ENCODE measurements at regions not wholly inside any gene's neighbourhood (a gene's known extent, or its start where the extent isn't known, plus 50 kb on each side); places are given as distances from the start of the nearest gene placed in this dataset.

- H3K9me3 Mint-ChIP-seq = no peaks in the 10 kb centered on the region
- no peak for TF ChIP-seq CTCF (IDR thresholded peaks at IDR 0.05; ENCODE audit: unreplicated experiment)
- no peak overlapping the region for H3K27ac Mint-ChIP-seq
- no peak overlapping the region for H3K4me3 Mint-ChIP-seq
- no peaks in the 10 kb centered on the region for H3K4me1 Mint-ChIP-seq
- DNase-seq (ENCODE audit: low spot score in 2 of 2, unreplicated experiment in 2 of 2) = no peak
- no peaks in the 10 kb centered on the region for H3K36me3 Mint-ChIP-seq
- no peaks in the 10 kb centered on the region for H3K27me3 Mint-ChIP-seq (ENCODE audit: low read depth)
These were observed 540.7 kb upstream of the NETO1 start for GRCh38 chr18:73408469-73408868.

- Mint-ChIP-seq H3K27me3 (ENCODE audit: low read depth) (no peaks in the 10 kb centered on the region), H3K27ac (no peak overlapping the region), H3K9me3 (no peaks in the 10 kb centered on the region), H3K4me3 (no peak overlapping the region), H3K36me3 (no peaks in the 10 kb centered on the region), H3K4me1 (no peaks in the 10 kb centered on the region)
- no peak for TF ChIP-seq CTCF (IDR thresholded peaks at IDR 0.05; ENCODE audit: unreplicated experiment)
- DNase-seq (ENCODE audit: low spot score in 2 of 2, unreplicated experiment in 2 of 2) = no peak
These were observed 539.7 kb upstream of the NETO1 start for GRCh38 chr18:73407506-73407905.

- no peak for DNase-seq (ENCODE audit: low spot score in 2 of 2, unreplicated experiment in 2 of 2)
- Mint-ChIP-seq H3K27me3 (ENCODE audit: low read depth) (no peaks in the 10 kb centered on the region), H3K36me3 (no peaks in the 10 kb centered on the region), H3K4me1 (no peaks in the 10 kb centered on the region), H3K9me3 (no peaks in the 10 kb centered on the region), H3K4me3 (no peak overlapping the region), H3K27ac (no peak overlapping the region)
- no peak for TF ChIP-seq CTCF (IDR thresholded peaks at IDR 0.05; ENCODE audit: unreplicated experiment)
These were observed 516.5 kb upstream of the NETO1 start for GRCh38 chr18:73384246-73384645.

GRCh38 chr18:73381699-73382036 lies 513.9 kb upstream of the NETO1 start:
- no peaks in the 10 kb centered on the region for H3K4me1 Mint-ChIP-seq
- H3K4me3 Mint-ChIP-seq = no peak overlapping the region
- no peak for DNase-seq (ENCODE audit: low spot score in 2 of 2, unreplicated experiment in 2 of 2)
- TF ChIP-seq CTCF (IDR thresholded peaks at IDR 0.05; ENCODE audit: unreplicated experiment) = no peak
- H3K9me3 Mint-ChIP-seq = peaks cover 3% of the 10 kb centered on the region
- no peaks in the 10 kb centered on the region for H3K36me3 Mint-ChIP-seq
- no peak overlapping the region for H3K27ac Mint-ChIP-seq
- no peaks in the 10 kb centered on the region for H3K27me3 Mint-ChIP-seq (ENCODE audit: low read depth)

GRCh38 chr18:73381016-73381698 lies 513.4 kb upstream of the NETO1 start:
- Mint-ChIP-seq H3K9me3 (peaks cover 5% of the 10 kb centered on the region), H3K4me1 (no peaks in the 10 kb centered on the region)

More at GRCh38 chr18:73381016-73381698, 513.4 kb upstream of the NETO1 start:
- no peak overlapping the region for H3K27ac Mint-ChIP-seq
- no peak overlapping the region for H3K4me3 Mint-ChIP-seq
- H3K27me3 Mint-ChIP-seq (ENCODE audit: low read depth) = no peaks in the 10 kb centered on the region
- TF ChIP-seq CTCF (IDR thresholded peaks at IDR 0.05; ENCODE audit: unreplicated experiment) = no peak
- DNase-seq (ENCODE audit: low spot score in 2 of 2, unreplicated experiment in 2 of 2) = no peak
- H3K36me3 Mint-ChIP-seq = no peaks in the 10 kb centered on the region
